ENCODE measurements at regions not wholly inside any gene's neighbourhood (a gene's known extent, or its start where the extent isn't known, plus 50 kb on each side); places are given as distances from the start of the nearest gene placed in this dataset.

DNA sequence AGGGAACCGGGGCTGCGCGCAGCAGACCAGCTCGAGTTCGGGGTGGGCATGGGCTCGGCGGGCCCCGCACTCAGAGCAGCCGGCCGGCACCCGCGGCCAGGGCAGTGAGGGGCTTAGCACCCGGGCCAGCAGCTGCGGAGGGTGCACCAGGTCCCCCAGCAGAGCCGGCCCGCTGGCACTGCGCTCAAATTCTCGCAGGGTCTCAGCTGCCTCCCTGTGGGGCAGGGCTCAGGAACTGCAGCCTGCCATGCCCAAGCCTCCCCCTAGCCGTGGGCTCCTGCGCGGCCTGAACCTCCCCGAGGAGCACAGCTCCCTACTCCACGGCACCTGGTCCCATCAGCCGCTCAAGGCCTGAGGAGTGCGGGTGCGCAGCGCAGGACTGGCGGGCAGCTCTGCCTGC, 172.9 kb upstream of the SLC30A5 start:
- TF ChIP-seq, protein P1, sequence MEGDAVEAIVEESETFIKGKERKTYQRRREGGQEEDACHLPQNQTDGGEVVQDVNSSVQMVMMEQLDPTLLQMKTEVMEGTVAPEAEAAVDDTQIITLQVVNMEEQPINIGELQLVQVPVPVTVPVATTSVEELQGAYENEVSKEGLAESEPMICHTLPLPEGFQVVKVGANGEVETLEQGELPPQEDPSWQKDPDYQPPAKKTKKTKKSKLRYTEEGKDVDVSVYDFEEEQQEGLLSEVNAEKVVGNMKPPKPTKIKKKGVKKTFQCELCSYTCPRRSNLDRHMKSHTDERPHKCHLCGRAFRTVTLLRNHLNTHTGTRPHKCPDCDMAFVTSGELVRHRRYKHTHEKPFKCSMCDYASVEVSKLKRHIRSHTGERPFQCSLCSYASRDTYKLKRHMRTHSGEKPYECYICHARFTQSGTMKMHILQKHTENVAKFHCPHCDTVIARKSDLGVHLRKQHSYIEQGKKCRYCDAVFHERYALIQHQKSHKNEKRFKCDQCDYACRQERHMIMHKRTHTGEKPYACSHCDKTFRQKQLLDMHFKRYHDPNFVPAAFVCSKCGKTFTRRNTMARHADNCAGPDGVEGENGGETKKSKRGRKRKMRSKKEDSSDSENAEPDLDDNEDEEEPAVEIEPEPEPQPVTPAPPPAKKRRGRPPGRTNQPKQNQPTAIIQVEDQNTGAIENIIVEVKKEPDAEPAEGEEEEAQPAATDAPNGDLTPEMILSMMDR (IDR thresholded peaks at IDR 0.05) = no peak
- TF ChIP-seq POLR2A (IDR thresholded peaks at IDR 0.05) = no peak

Data from lower leg skin (tissue), 3 donors.